Stimulated activated CD8-positive, alpha-beta memory T cell treated with anti-CD3 and anti-CD28 coated beads, Interleukin-7, amount 100 ng/mL, for 1 hour (primary cell): ENCODE measurements at regions not wholly inside any gene's neighbourhood (a gene's known extent, or its start where the extent isn't known, plus 50 kb on each side); places are given as distances from the start of the nearest gene placed in this dataset.

ENCODE experiments used
- DNase-seq, 2 donors: peaks; one replicate each; pipeline ENCODE4 v3.0.0-alpha.2; 2020; ENCODE audit warnings: low read depth in 2 of 2

DNA sequence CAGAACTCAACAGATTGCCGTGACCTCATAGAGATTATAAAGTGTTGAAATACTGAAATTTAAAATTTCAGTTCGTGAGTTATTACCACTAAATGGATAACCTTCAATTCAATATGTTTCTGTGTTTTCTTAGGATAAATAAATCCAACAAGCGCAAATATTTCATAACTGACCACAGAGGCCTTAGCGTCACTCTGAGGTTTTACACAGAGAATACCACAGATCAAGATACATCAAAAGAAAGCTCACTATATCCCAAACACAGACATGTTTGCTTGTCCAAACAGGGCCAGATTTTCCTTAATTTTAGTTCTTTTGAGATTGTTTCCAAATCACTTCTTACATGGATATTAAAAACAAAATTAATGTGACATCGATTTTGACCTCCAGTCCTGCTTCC lies 235.8 kb downstream of the EFNB2 start:
- no peak for DNase-seq

DNA sequence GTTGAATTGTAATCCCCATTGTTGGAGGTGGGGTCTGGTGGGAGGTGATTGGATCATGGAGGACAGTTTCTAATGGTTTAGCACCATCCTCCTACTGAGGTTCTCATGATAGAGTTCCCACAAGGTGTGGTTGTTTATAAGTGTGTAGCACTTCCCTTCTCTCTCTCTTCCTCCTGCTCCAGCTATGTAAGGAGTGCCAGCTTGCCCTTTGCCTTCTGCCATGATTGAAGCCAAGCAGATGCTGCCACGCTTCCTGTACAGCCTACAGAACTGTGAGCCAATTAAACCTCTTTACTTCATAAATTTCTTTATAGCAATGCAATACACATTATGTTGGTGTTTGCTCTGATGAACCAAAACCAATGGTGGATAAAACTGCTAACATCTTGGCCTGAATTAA lies 238.2 kb downstream of the EFNB2 start:
- DNase-seq = no peak

DNA sequence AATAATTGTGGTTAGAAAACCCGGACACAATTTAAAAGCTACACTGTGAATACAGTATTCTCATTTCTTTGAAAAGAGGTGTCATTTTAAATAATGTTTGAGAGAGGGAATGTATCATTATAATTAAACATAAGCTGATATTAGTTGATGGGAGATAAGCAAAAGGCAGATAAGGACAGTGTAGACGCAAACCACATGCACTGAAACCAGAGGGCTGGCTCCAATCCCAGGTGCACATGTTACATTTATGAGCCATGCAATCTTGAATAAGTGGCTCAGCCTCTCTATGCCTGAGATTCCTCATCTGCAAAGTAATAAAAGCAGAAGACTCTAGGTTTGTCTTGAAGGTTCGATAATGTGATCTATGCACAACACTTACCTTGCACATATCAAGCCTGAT lies 238.7 kb downstream of the EFNB2 start:
- no peak for DNase-seq

DNA sequence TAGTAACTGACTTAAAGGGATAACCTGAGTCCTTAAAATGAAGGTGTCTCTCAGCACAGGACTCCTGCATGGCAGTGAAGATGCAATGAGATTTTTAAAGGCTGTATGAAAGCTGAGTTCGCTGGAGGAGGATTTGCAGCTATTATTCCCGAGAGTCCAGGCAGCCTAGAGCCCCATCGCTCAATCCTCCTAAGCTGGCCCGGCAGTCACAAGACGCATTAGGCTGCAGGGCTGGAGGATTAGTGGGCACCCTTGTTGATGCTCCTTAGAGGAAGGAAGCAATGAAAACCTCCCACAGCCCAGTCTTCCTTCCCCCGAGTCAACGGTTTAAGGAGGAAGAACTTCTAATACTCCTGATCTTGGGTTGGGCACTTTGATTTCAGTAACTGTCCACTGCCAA lies 239.5 kb downstream of the EFNB2 start:
- no peak for DNase-seq

DNA sequence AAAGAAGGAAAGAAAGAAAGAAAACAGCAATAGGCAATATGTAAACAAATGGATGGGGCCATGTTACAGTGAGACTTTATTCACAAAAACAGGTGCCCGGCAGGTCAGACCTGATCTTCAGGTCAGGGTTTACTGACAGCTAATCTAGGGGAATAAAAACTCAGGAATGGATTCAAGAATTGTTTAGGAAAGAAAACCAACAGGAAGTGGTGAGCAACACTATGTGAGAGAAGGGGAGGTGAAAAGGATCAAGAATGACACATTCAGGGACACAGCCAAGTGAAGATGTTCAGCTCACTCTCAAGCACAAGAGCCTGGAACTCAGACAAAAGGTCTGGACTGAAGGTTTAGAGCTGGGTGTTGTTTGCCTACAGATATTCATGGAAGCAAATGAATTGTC lies 244.5 kb downstream of the EFNB2 start:
- no peak for DNase-seq

DNA sequence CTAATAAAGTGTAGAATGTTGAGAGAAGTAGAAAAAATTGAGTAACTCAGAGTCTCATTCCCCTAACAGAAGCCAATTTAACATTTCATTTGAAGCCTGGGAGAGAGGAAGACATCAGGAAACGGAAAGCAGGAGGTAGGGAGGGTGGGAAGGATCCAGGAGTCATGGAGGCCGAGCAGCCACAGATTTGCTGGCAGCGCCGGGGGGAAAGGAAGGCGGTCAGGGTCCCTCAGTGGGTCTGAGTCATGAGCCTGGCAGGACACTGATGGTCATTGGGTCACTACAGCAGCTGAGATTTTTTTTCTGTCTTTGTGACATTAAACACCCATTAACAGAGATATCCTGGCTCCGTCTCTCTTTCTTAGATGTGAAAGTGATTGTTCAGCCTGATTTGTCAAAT lies 248.1 kb downstream of the EFNB2 start:
- DNase-seq = no peak

DNA sequence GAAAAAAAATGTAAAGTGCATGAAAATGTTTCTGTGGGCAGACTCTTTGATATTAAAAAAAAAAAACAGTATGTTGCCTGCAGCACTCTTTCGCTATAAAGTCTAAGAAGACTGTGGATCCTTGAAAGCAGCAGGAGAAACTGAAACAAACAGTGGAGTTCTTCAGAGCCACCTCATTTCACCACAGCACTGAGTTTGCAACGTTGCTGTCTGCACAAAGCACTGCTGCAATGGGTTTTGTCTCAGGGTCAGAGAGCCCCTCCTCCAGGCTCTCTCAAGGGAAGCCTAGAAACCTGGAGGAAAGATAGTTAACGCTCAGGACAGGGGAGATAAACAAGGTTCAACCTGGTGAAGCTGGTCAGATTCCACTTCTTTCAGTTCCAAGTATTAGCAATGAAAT lies 248.7 kb downstream of the EFNB2 start:
- DNase-seq = no peak

DNA sequence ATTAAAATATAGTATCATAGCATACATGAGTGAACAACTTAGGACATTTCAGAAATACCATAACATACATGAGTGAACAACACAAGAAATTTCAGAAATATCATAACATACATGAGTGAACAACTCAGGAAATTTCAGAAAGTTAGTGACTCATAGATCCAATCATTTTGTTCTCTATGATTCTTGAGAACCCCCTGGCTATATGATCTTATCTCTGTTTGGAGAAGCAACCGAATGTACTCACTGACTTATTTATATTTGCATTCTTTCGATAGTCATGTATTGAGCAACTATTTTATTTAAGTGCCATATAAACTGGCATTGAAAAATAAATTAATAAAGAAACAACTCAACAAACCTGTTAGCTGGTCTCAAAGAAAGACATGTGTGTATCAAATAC lies 251.1 kb downstream of the EFNB2 start:
- DNase-seq = no peak

DNA sequence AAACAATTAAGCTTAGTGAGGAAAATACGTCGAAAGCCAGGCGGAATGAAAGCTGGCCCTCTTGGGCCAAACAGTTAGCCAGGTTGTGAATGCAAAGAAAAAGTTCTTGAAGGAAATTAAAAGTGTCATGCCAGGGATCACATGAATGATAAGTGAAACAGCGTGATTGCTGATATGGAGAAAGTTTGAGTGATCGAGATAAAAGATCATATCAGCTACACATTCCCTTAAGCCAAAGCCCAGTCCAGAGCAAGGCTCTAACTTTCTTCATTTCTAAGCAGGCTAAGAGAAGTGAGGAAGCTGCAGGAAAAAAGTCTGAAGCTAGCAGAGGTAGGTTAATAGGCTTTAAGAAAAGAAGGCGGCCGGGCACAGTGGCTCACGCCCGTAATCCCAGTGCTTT lies 254.0 kb downstream of the EFNB2 start:
- DNase-seq = no peak

DNA sequence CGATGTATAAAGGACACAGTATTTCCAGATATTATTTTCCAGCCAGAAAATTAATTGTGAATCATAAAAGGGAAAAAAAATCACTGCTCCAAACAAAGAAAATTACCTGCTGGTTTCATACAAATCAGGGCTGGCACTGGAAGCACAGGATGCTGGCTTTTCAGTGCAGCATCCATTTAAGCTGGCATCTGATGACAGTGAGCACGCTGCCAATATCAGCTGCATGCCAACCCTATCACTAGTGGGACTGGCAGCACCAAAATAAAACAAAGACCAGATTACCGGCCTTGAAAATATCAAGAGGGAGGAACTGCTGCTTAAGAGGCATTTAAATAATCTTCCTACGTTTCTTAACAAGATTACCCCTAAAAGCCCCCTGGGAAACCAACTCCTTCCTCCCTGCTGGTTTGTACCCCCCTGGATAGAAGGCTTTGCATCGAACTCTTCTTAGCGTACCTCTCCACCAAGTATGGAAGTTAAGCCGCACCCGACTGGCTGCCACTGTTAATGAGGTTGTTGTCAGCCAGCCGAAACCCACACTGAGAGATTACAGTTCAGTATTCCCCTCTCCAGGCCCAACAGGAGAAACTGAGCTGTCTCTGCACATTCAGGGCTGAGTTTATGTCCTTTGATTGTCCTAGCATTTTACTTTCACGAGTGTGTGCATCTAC lies 257.8 kb downstream of the EFNB2 start:
- no peak for DNase-seq

DNA sequence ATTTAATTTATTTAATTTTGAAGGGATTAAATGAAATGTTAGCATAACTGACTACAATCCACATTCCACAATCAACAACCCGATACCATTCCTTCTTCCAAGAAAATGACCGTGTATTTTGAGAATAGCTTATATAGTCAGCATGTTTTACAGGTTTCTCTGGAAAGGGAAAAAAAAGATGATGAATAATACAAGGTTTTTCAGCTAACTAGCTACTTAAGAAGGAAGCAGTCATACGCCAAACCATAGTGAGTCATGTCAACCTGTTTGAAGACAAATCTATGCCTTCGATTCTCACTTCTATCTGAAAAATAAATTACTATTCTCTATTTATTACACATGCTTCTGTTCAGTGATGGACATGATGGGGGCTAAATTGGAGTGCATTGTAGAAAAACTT lies 258.6 kb downstream of the EFNB2 start:
- DNase-seq = no peak

DNA sequence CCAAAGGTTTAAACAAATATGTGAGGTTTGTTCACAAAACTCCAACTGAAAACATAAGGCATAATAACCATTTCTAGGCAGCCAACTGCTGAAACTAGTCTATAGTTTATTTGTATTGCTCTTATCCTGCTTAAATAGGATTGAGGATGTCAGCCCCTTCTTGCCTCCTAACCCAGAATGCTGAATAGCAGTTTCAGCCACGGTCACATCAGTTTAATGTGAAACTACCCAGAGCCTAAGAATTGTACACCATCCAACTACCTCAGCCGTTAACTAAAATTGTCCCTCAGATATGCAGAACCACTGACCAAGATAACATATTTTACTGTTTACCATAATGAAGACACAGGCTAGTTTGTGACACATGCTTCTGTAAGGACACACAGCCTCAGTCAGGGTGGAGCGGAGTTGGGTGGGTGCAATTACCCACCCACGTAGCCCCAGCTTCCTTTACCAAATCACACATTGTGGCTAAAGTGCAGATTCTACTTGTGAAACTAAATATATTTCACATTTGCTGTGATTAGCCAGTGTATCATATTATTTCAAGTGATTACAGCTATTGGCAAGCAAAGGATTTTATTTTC lies 259.9 kb downstream of the EFNB2 start:
- no peak for DNase-seq

DNA sequence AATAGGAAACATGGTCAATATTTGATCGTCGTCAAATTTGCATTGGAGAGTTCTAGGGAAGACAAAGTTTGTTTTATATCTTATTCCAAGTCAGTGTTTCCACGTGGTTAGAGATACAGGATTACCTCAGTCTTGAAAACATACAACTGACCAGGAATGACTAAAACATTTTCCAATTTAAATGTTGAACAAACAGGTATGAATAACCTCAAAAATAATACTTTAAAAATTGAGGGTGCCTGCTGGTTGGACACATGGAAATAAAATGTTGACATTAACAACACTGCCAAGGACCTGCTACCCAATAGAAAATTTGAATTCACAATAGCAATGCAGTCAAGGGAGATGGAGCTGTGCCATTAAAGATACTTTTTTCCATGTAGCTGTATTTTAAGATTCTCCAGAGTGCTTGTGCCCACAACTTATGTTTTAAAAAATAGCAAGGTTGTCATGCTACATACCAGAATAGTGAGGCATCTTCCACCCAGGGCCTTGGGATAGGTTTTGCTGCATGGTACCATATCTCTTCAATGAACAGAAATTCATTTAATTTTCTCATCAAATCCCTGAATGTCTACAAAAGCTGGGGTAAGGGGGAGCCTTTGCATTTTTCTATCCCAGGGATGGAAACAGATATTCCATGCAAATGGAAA lies 260.8 kb downstream of the EFNB2 start:
- no peak for DNase-seq

DNA sequence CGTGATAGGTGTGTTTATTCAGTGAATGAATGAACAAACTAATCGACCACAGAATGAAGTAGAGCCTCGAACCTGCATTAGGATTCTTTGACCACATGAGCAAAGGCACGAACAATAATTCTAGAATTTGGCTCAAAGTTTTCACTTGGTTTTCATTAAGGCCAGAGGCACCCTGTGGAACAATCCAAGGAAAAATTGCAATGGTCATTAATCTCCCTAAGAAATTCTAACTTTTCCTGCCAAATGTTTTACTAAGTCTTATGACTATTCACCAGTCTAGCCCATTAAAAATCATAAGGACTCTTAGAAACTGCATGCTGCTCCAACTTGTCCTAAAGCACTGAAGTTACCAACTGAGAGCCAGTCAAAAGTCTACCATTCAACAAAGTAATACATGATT lies 271.7 kb downstream of the EFNB2 start:
- no peak for DNase-seq

DNA sequence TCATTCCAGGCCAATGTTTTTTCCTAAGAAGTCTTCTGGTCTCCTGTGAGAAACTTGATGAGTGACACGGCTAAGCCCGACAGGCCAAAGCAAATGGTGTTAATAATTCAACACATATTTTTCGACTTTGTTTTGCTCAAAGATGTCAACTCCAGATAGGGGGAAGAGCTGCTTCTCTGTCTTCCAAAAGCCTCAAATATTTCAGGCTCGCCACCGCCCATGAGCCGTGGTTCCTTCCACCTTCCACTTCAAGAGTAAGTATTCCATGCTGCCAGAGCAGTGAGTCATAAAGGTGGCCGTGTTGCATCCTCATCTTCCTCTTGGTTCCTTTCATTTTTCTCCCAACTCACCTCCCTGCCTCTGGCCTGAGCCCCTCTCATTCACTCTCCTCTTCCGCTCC lies 272.6 kb downstream of the EFNB2 start:
- DNase-seq = no peak

DNA sequence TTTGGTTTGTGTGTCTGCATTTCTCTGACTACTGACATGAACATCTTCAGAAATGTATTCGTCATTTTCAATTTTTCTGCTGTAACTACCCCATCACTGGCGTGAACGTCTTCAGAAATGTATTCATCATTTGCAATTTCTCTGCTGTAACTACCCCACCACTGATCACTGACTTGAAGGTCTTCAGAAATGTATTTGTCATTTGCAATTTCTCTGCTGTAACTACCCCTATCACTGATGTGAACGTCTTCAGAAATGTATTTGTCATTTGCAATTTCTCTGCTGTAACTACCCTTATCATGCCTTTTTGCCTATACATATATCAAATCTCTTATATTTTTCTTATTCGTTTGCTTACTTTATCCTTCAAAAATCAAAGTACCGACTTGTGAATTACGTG lies 274.0 kb downstream of the EFNB2 start:
- DNase-seq = no peak

DNA sequence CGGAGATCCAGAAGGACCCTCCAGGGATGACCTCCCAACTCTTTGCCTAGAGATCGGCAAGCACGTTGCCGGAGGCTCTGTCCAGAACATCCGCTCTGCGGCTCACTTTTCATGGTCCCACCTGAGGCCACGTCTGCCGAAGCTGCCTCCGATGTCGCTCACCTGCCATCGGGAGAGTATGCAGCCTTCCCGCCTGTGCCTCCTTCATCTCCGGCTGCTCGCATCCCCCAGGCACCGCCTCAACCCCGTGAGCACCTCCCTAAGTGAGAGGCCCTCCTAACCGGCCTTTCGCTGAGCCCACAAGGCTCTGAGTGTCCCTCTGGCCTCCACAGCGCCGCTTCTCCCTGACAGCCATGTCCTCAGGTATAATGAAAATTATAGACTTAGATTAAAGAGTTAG lies 275.1 kb downstream of the EFNB2 start:
- DNase-seq = no peak

DNA sequence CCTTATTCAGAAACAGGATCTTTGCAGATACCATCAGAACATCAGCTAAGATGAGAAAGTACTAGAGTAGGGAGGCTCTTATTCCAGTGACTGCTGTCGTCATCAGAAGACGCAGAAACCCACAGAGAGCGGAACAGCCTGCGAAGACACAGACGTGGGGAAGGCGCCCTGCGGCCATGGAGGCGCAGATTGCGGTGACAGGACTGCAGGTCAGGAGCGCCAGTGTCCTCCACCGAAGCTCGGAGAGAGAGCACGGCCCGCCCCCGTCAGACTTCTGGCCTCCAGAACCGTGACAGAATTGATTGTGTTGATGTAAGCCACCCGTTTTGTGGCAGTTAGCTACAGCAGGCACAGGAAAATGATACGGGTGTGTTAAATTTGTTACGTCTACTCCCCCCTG lies 275.5 kb downstream of the EFNB2 start:
- no peak for DNase-seq

DNA sequence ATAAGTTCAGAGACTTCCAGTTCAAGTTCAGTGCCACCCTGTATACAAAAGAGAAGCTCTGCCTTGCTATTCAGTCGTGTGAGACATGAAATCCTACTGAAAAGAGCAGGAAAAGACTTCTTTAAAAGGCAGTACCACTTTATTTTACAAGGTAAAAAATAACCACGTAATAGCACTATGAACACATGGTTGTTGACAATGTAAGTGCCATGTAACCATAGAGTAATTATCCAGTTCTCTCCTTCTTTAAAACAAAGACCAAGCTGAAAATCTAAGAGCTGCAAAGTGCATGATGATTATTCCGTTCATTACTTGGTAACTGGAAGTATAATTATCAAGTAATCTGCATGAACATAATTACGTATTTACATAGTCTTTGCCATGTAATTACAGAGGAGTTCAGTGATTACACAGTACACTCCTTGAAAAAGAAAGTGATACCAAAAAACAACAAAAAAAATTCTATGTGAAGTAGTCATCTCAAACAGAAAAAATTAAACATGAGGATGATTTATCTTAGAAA lies 288.7 kb downstream of the EFNB2 start:
- DNase-seq = no peak

DNA sequence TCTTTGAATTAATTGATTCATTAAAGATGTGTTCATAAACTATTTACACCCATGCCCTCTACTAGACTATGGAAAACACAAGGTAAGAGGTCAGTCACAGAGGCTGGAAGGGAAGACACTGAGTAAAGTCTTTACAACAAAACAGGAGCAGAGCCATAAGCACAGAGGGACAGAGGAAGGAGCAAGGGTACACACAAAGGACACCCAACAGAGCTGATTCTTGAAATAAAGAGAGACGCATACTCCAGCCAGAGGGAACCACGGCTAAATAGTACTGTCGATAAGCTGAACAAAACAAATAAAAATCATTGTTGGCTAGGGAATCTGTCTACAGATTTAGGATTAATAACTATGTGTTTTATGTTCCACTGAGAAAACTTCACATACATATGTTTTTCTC lies 289.2 kb downstream of the EFNB2 start:
- no peak for DNase-seq

DNA sequence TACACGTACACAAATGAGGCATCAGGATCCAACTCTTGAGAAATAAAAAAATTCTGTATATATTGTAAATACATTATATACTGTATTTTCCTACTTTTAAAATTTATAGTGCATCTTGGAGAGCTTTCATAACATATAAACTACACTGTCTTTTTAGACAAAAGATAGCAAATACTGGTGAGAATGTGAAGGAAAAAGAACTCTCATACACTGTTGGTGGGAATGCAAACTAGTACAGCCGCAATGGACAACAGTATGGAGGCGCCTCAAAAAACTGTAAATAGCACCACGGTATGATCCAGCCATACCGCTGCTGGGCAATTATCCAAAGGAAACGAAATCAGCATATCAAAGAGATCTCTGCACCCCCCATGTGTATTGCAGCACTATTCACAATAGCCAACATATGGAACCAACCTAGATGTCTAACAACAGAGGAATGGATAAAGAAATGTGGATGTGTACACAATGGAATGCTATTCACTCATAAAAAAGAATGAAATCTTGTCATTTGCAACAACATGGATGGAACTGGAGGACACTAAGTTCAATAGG lies 292.4 kb downstream of the EFNB2 start:
- no peak for DNase-seq

DNA sequence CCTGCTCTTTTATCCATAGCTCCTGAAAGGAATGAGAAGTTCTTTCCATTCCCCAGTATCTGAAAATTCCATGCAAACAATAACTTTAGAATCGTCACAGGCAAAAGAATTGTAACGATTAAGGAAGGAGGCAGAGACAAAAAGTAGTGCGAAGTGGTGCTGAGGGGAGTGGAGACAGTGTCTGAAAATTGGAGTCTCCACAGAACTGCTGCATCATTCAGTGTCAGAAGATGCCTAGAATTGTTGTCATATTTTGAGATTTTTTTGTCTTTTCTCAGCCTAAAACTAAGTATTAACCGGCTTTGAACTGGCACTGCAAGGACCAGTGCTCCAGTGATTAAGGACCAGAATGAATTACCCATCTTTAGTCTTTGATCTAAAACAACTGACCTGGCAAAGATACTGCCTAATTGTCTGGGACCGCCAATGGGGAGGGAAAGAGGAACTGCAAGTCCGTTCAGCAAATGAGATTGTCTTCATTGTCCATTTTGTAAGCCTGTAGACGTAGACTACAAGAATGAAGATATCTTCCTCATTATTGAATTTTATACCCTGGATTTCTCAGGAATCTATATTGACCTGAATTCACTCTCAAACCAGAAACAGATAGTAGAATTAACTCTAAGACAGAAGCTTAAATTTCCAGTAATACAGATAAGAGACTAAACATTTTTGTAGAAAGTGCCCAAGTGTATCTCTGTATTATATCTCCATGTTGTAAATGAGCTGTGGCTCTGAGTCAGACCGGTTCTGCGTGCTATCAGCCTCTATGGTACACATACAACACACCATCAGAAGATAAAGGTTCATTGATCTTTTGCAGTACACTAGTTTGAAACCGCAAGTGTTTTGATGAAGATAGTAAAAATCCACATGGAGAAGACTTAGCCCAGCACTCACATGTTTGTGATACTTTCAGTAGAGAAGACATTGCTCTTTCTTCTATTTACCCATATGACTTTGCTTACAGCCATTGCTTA lies 293.2 kb downstream of the EFNB2 start:
- no peak for DNase-seq
